Immature natural killer cell (primary cell): ENCODE measurements at regions not wholly inside any gene's neighbourhood (a gene's known extent, or its start where the extent isn't known, plus 50 kb on each side); places are given as distances from the start of the nearest gene placed in this dataset.

Experiments used
- DNase-seq, 3 donors: peaks; one replicate each; pipeline ENCODE4 v3.0.0; 2022; ENCODE audit warnings: mixed read lengths in 1 of 3
- H3K27ac Mint-ChIP-seq, 6 donors: one replicate each; pipeline ENCODE4 v1.8.0; 2020; ENCODE audit warnings: mixed read lengths in 6 of 6, mild to moderate bottlenecking in 5 of 6, inconsistent platforms in 4 of 6, moderate library complexity in 3 of 6
- H3K27me3 Mint-ChIP-seq, 3 donors: one replicate each; pipeline ENCODE4 v1.8.0; 2020 to 2021; ENCODE audit warnings: low read depth in 3 of 3, mild to moderate bottlenecking in 3 of 3, mixed read lengths in 3 of 3, moderate library complexity in 3 of 3, inconsistent platforms in 1 of 3
- H3K36me3 Mint-ChIP-seq, 3 donors: one replicate each; pipeline ENCODE4 v1.8.0; 2020; ENCODE audit warnings: mixed read lengths in 3 of 3, inconsistent platforms in 2 of 3, mild to moderate bottlenecking in 2 of 3
- H3K4me1 Mint-ChIP-seq, 2 donors: one replicate each; pipeline ENCODE4 v1.8.0; 2020; ENCODE audit warnings: inconsistent platforms in 2 of 2, mild to moderate bottlenecking in 2 of 2, mixed read lengths in 2 of 2, moderate library complexity in 1 of 2
- H3K4me3 Mint-ChIP-seq, 5 donors: one replicate each; pipeline ENCODE4 v1.8.0; 2020; ENCODE audit warnings: mild to moderate bottlenecking in 5 of 5, mixed read lengths in 5 of 5, inconsistent platforms in 3 of 5, moderate library complexity in 3 of 5
- H3K9me3 Mint-ChIP-seq, 6 donors: one replicate each; pipeline ENCODE4 v1.8.0; 2020; ENCODE audit warnings: mild to moderate bottlenecking in 6 of 6, mixed read lengths in 6 of 6, inconsistent platforms in 4 of 6, moderate library complexity in 3 of 6

- Mint-ChIP-seq H3K4me1 (no peaks in the 10 kb centered on the region), H3K27ac (no peak overlapping the region), H3K4me3 (no peak overlapping the region), H3K27me3 (peaks cover 0 to 11% (median 7%) of the 10 kb centered on the region in 3 donors), H3K9me3 (no peaks in the 10 kb centered on the region), H3K36me3 (no peaks in the 10 kb centered on the region)
- DNase-seq, result no peak
Measured at GRCh38 chr22:27513021-27513420, 288.5 kb downstream of the MN1 start.

DNA sequence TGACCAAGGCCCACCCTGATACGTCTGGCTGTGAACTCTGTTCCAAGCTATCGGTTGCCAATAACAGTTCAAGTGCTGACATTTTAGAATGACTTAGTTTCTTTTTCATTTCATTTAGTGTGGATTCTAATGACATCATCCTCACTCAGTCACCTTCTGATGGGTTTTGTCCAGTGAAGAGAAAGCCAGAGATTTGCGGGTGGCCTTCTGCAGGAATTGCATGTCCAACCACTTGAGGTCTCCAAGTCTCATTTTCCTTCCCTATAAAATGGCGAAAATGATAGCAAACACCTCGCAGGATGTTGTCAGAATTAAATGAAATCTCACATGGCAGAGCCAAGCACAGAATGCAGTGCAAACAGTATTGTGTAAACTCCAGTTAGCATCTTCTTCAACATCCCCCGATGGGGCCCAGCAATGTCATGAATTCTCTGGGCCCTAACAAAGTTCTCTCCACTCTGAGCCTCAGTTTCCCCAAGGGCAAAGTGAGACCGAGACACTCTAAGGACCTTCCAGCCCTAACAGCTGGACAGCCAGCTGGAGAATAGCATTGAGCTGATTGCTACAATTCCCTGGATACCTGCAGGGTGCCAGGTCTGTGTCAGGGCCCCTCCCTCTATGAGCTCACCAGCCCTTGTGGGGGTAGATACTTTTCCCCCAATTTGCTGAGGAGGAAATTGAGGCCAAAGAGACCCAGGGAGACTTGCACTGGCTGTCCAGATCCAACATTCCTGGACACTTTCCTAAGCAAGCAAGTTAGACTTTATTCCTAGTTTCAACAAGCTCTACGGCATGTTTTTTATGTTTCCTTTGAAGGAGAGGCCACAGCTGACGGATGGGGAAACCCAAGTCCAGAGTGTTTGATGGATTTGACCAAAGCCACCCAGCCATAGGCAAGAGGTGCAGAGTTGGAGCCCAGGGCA lies 286.7 kb downstream of the MN1 start:
- Mint-ChIP-seq H3K4me1 (no peaks in the 10 kb centered on the region), H3K9me3 (no peaks in the 10 kb centered on the region), H3K36me3 (no peaks in the 10 kb centered on the region), H3K4me3 (no peak overlapping the region), H3K27ac (no peak overlapping the region), H3K27me3 (peaks cover 0 to 11% (median 7%) of the 10 kb centered on the region in 3 donors)
- no peak for DNase-seq

DNA sequence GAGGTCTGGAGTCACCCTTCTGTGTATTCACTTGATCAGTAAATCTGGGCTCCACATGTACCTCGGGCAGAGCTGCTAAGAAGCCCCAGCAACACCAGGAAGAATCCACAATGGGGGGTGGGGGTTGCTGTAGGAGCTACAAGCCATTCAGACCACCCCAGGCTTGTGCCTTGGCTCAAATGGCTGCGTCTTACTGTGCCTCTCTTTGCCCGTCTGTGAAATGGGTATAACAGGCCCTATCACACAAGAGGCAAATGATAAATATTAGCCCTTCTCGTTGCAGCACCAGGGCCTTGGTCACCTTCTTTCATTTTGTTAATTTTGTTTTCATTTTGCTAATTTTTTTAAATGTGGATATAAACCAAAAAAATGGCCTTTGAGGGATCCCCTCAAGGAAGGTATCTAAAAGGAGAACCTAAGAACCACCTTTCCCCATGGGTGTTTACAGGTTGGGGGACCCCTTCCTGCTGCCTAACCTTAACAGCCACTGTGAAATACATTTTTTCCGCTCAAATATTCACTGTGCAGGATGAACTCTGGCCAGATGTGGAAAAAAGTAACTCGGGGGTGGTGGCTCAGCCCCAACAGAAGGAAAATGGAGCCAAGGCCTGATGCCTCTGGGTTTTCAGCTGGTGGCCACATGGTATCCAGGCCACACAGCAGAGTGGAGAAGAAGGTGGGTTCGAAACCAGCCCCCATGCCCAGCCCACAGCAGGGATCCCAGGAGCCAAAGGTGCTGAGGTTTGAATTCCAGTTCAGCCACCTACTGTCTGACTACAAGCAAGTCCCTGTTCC lies 284.0 kb downstream of the MN1 start:
- DNase-seq, result no peak
- Mint-ChIP-seq H3K4me3 (no peak overlapping the region), H3K27me3 (peaks cover 0 to 8% (median 5%) of the 10 kb centered on the region in 3 donors), H3K4me1 (no peaks in the 10 kb centered on the region), H3K36me3 (no peaks in the 10 kb centered on the region), H3K9me3 (no peaks in the 10 kb centered on the region), H3K27ac (no peak overlapping the region)

GRCh38 chr22:27518531-27519340 lies 282.8 kb downstream of the MN1 start:
- Mint-ChIP-seq H3K27me3 (peaks cover 0 to 8% (median 5%) of the 10 kb centered on the region in 3 donors), H3K36me3 (no peaks in the 10 kb centered on the region), H3K4me1 (no peaks in the 10 kb centered on the region), H3K27ac (no peak overlapping the region), H3K4me3 (no peak overlapping the region), H3K9me3 (no peaks in the 10 kb centered on the region)
- DNase-seq, result no peak

GRCh38 chr22:27523711-27524110 lies 277.8 kb downstream of the MN1 start:
- Mint-ChIP-seq H3K27ac (no peak overlapping the region), H3K4me1 (no peaks in the 10 kb centered on the region), H3K4me3 (no peak overlapping the region), H3K36me3 (no peaks in the 10 kb centered on the region), H3K27me3 (peaks cover 3 to 8% (median 7%) of the 10 kb centered on the region in 3 donors), H3K9me3 (no peaks in the 10 kb centered on the region)
- no peak for DNase-seq

GRCh38 chr22:27525711-27526110 lies 275.8 kb downstream of the MN1 start:
- H3K4me3 Mint-ChIP-seq, result no peak overlapping the region
- no peaks in the 10 kb centered on the region for H3K36me3 Mint-ChIP-seq
- no peaks in the 10 kb centered on the region for H3K9me3 Mint-ChIP-seq
- DNase-seq, result no peak
- H3K27ac Mint-ChIP-seq, result no peak overlapping the region
- H3K27me3 Mint-ChIP-seq, result peaks cover 5 to 7% (median 6%) of the 10 kb centered on the region in 3 donors
- no peaks in the 10 kb centered on the region for H3K4me1 Mint-ChIP-seq

DNA sequence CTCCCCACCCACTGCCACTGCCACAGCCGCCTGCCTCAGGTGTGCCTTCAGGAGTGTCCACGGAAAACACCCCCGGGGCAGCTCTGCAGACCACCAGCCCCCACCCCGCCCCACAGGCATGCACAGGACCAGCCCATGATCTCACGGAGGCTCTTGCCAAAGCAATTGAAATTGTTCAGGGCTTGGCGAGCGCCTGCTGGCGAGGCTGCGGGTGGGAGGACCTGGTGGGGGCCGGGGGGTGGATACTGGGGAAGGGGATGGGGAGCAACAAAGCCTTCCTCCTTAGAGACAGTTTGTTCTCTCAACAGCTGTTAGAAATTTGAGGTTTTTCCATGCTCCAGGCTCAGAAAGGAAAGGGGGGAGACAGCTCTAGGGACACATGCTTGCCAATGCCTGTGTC lies 274.7 kb downstream of the MN1 start:
- Mint-ChIP-seq H3K9me3 (no peaks in the 10 kb centered on the region), H3K4me3 (no peak overlapping the region), H3K36me3 (no peaks in the 10 kb centered on the region), H3K27ac (no peak overlapping the region), H3K4me1 (no peaks in the 10 kb centered on the region), H3K27me3 (peaks cover 5 to 7% (median 6%) of the 10 kb centered on the region in 3 donors)
- DNase-seq, result no peak

DNA sequence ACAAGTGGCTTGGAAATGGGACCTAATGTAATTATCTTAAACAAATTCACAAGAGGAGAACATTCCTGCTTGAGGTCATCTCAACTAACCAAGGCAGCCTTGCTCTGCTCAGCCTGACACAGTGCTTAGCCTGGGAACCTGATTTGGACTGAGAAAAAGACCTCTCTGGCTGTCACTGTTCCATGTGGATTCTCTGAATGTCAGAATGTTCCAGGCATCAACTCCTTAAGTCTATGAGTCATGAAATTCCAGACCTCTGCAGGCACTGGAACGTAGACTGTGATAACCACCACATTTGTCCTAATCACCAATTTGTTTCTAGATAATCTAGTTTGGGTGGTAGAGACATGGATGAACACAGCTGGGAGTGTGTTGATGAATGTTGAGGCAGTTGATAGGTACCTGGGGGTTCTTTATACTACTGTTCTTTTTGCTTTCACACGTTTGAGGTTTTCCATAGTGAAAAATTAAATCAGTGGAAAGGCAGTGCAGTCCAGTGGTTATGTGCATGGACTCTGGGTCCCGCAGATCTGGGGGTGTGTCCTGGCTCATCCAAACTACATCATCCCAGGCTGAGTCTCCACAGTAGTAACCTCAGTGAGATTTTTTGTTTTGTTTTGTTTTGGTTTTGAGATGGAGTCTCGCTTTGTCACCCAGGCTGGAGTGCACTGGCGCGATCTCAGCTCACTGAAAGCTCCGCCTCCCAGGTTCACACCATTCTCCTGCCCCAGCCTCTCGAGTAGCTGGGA lies 269.6 kb downstream of the MN1 start:
- Mint-ChIP-seq H3K27me3 (peaks cover 2 to 6% (median 3%) of the 10 kb centered on the region in 3 donors), H3K9me3 (no peaks in the 10 kb centered on the region), H3K4me3 (no peak overlapping the region), H3K4me1 (no peaks in the 10 kb centered on the region), H3K36me3 (no peaks in the 10 kb centered on the region), H3K27ac (no peak overlapping the region)
- DNase-seq, result no peak

GRCh38 chr22:27533105-27533745 lies 268.3 kb downstream of the MN1 start:
- no peak overlapping the region for H3K4me3 Mint-ChIP-seq
- no peak overlapping the region for H3K27ac Mint-ChIP-seq
- no peak for DNase-seq
- no peaks in the 10 kb centered on the region for H3K4me1 Mint-ChIP-seq
- peaks cover 2 to 5% (median 4%) of the 10 kb centered on the region in 3 donors for H3K27me3 Mint-ChIP-seq
- no peaks in the 10 kb centered on the region for H3K9me3 Mint-ChIP-seq
- H3K36me3 Mint-ChIP-seq, result no peaks in the 10 kb centered on the region

GRCh38 chr22:27534720-27535125 lies 266.8 kb downstream of the MN1 start:
- no peak for DNase-seq
- Mint-ChIP-seq H3K4me3 (no peak overlapping the region), H3K9me3 (no peaks in the 10 kb centered on the region), H3K27ac (no peak overlapping the region), H3K4me1 (no peaks in the 10 kb centered on the region), H3K27me3 (peaks cover 0 to 5% (median 4%) of the 10 kb centered on the region in 3 donors), H3K36me3 (no peaks in the 10 kb centered on the region)

DNA sequence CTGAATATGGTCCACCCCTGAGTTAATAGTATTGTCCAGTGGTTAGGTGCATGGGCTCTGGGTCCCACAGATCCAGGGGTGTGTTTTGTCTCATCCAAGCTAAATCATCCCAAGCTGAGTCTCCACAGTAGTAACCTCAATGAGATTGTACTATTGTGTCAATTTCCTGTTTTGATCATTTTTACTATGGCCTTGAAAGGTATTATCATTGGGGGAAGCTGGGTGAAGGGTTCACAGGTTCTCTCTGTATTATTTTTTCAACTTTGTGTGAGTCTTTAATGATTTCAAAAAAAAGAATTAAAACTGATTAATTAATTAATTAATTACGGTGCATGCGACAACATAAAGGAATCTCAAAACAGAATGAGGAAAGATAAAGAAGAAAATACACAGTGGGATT lies 266.1 kb downstream of the MN1 start:
- Mint-ChIP-seq H3K27me3 (peaks cover 0 to 5% (median 2%) of the 10 kb centered on the region in 3 donors), H3K27ac (no peak overlapping the region), H3K4me3 (no peak overlapping the region), H3K9me3 (no peaks in the 10 kb centered on the region), H3K36me3 (no peaks in the 10 kb centered on the region), H3K4me1 (no peaks in the 10 kb centered on the region)
- no peak for DNase-seq

GRCh38 chr22:27537501-27537900 lies 264.1 kb downstream of the MN1 start:
- Mint-ChIP-seq H3K9me3 (no peaks in the 10 kb centered on the region), H3K36me3 (no peaks in the 10 kb centered on the region), H3K27me3 (peaks cover 0 to 5% (median 3%) of the 10 kb centered on the region in 3 donors), H3K27ac (no peak overlapping the region), H3K4me3 (no peak overlapping the region), H3K4me1 (no peaks in the 10 kb centered on the region)
- no peak for DNase-seq

- peaks cover 0 to 8% (median 3%) of the 10 kb centered on the region in 3 donors for H3K27me3 Mint-ChIP-seq
- DNase-seq, result no peak
- no peak overlapping the region for H3K27ac Mint-ChIP-seq
- H3K4me3 Mint-ChIP-seq, result no peak overlapping the region
- H3K9me3 Mint-ChIP-seq, result no peaks in the 10 kb centered on the region
- H3K4me1 Mint-ChIP-seq, result no peaks in the 10 kb centered on the region
- H3K36me3 Mint-ChIP-seq, result no peaks in the 10 kb centered on the region
Measured at GRCh38 chr22:27538666-27539065, 262.9 kb downstream of the MN1 start.
